GM12878 (cell line): ENCODE measurements at regions not wholly inside any gene's neighbourhood (a gene's known extent, or its start where the extent isn't known, plus 50 kb on each side); places are given as distances from the start of the nearest gene placed in this dataset.

Experiments
- BCL3 ChIP-seq: IDR thresholded peaks from 2 replicates; pipeline ENCODE4 v1.6.1; 2011; ENCODE audit warnings: borderline replicate concordance, low read depth, mild to moderate bottlenecking, moderate library complexity, low read length; ENCODE audit not compliant: insufficient read depth, poor library complexity, severe bottlenecking
- CTCF ChIP-seq, 3 experiments: IDR thresholded peaks in 2 of 3; conservative IDR thresholded peaks in 1 of 3; 2 replicates each; pipeline ENCODE4 v1.5.1; 2011; ENCODE audit warnings: low read depth in 3 of 3, low read length in 3 of 3, mild to moderate bottlenecking in 3 of 3, control low read depth in 2 of 3, moderate library complexity in 2 of 3, inconsistent platforms in 1 of 3, mixed read lengths in 1 of 3; ENCODE audit not compliant: control insufficient read depth in 2 of 3, insufficient read depth in 1 of 3; ENCODE audit errors: extremely low read depth in 1 of 3
- EP300 ChIP-seq, 2 experiments: fragments of 150-350 bp in 1 of 2; IDR thresholded peaks; 2 replicates each; pipeline ENCODE4 v1.6.1; 2011 to 2012; ENCODE audit warnings: low read depth in 2 of 2, low read length in 2 of 2, borderline replicate concordance in 1 of 2, improper control_type of control experiment in 1 of 2, inconsistent platforms in 1 of 2; ENCODE audit not compliant: control insufficient read depth in 1 of 2
- FOS ChIP-seq: IDR thresholded peaks from 3 replicates; pipeline ENCODE4 v1.6.1; 2011; ENCODE audit warnings: borderline replicate concordance; ENCODE audit not compliant: insufficient read length; ENCODE audit errors: extremely low read depth
- HDAC2 ChIP-seq: fragments of 200-600 bp; sonication (generic); IDR thresholded peaks from 2 replicates; pipeline ENCODE4 v1.6.1; 2017
- MAX ChIP-seq: IDR thresholded peaks from 2 replicates; pipeline ENCODE4 v1.6.1; 2012; ENCODE audit warnings: low read depth, low read length, improper control_type of control experiment
- NR2C1 ChIP-seq: fragments of 450-650 bp; IDR thresholded peaks from 2 replicates; pipeline ENCODE4 v1.6.1; 2017; ENCODE audit warnings: antibody characterized with exemption, mild to moderate bottlenecking, moderate library complexity
- RCOR1 ChIP-seq: conservative IDR thresholded peaks from 2 replicates; pipeline ENCODE4 v1.6.1; 2012; ENCODE audit warnings: low read depth, low read length, improper control_type of control experiment
- TCF7 ChIP-seq: IDR thresholded peaks from 2 replicates; pipeline ENCODE4 v1.6.1; 2014; ENCODE audit warnings: antibody characterized with exemption, borderline replicate concordance

GRCh38 chr6:8546496-8546895, 111.2 kb upstream of the SLC35B3 start:
- no peak for TF ChIP-seq NR2C1
- no peak for TF ChIP-seq TCF7
- TF ChIP-seq MAX, result no peak
- no peak for TF ChIP-seq RCOR1
- no peak for TF ChIP-seq CTCF (IDR thresholded peaks at IDR 0.05 in 2 of 3, conservative IDR thresholded peaks at IDR 0.05 in 1 of 3; ENCODE audit: control insufficient read depth in 2 of 3, extremely low read depth in 1 of 3, insufficient read depth in 1 of 3, low read depth in 3 of 3, low read length in 3 of 3)
- no peak for TF ChIP-seq HDAC2
- TF ChIP-seq FOS, result no peak
- no peak for TF ChIP-seq EP300 (IDR thresholded peaks at IDR 0.05; ENCODE audit: borderline replicate concordance in 1 of 2, control insufficient read depth in 1 of 2, low read depth in 2 of 2, low read length in 2 of 2)
- no peak for TF ChIP-seq BCL3
